NCI-H1092 (cell line): ENCODE measurements at regions not wholly inside any gene's neighbourhood (a gene's known extent, or its start where the extent isn't known, plus 50 kb on each side); places are given as distances from the start of the nearest gene placed in this dataset.

ENCODE experiments used
- DNase-seq: peaks from one replicate; lab custom pipeline; 2025; lab: John Stamatoyannopoulos, UW

GRCh38 chr2:198809976-198810375 is 647.8 kb downstream of the SATB2 start:
- DNase-seq = no peak

GRCh38 chr2:198807131-198807530 is 650.6 kb downstream of the SATB2 start:
- no peak for DNase-seq

- DNase-seq = no peak
Measured at GRCh38 chr2:198795419-198795818, 662.3 kb downstream of the SATB2 start.

- no peak for DNase-seq
Measured at GRCh38 chr2:198791623-198792022, 666.1 kb downstream of the SATB2 start.

GRCh38 chr2:198788676-198789075 is 669.1 kb downstream of the SATB2 start:
- DNase-seq = no peak

GRCh38 chr2:198782734-198783133 is 675.0 kb downstream of the SATB2 start:
- DNase-seq = no peak

- DNase-seq = no peak
Measured at GRCh38 chr2:198776616-198777406, 680.9 kb downstream of the SATB2 start.

GRCh38 chr2:198775737-198776136 is 682.0 kb downstream of the SATB2 start:
- no peak for DNase-seq

GRCh38 chr2:198774576-198774975 is 683.2 kb downstream of the SATB2 start:
- no peak for DNase-seq

- DNase-seq = no peak
Measured at GRCh38 chr2:198767694-198768093, 690.0 kb downstream of the SATB2 start.

- no peak for DNase-seq
Measured at GRCh38 chr2:198763793-198764192, 693.9 kb downstream of the SATB2 start.

- DNase-seq = no peak
Measured at GRCh38 chr2:198762441-198762840, 695.3 kb downstream of the SATB2 start.

GRCh38 chr2:198757069-198757468 is 700.7 kb downstream of the SATB2 start:
- no peak for DNase-seq

GRCh38 chr2:198756166-198756565 is 701.6 kb downstream of the SATB2 start:
- DNase-seq = no peak

GRCh38 chr2:198753101-198753500 is 704.6 kb downstream of the SATB2 start:
- no peak for DNase-seq

- DNase-seq = no peak
Measured at GRCh38 chr2:198749364-198749763, 708.4 kb downstream of the SATB2 start.

GRCh38 chr2:198731842-198732399 is 725.8 kb downstream of the SATB2 start:
- DNase-seq = no peak

- DNase-seq = no peak
Measured at GRCh38 chr2:198720266-198720665, 737.5 kb downstream of the SATB2 start.

- no peak for DNase-seq
Measured at GRCh38 chr2:198717451-198717850, 740.3 kb downstream of the SATB2 start.

- DNase-seq = no peak
Measured at GRCh38 chr2:198715302-198715835, 742.4 kb downstream of the SATB2 start.

GRCh38 chr2:198712485-198712884 is 745.3 kb downstream of the SATB2 start:
- no peak for DNase-seq

- DNase-seq = no peak
Measured at GRCh38 chr2:198711484-198711883, 746.3 kb downstream of the SATB2 start.

- no peak for DNase-seq
Measured at GRCh38 chr2:198710562-198710961, 747.2 kb downstream of the SATB2 start.
